ENCODE measurements at regions not wholly inside any gene's neighbourhood (a gene's known extent, or its start where the extent isn't known, plus 50 kb on each side); places are given as distances from the start of the nearest gene placed in this dataset.

- TF ChIP-seq CTCF (IDR thresholded peaks at IDR 0.05; ENCODE audit: insufficient read depth, low read length, poor library complexity, severe bottlenecking) (no peak), EZH2phosphoT487 (conservative IDR thresholded peaks at IDR 0.05; ENCODE audit: low read length) (no peak)
Measured at GRCh38 chr2:83969085-83969484, 490.0 kb downstream of the SUCLG1 start.

Data from SU-DHL-6 (cell line).